Stimulated activated CD4-positive, alpha-beta T cell treated with anti-CD3 and anti-CD28 coated beads, Interleukin-4, amount 100 ng/mL, for 4 hours (primary cell): ENCODE measurements at regions not wholly inside any gene's neighbourhood (a gene's known extent, or its start where the extent isn't known, plus 50 kb on each side); places are given as distances from the start of the nearest gene placed in this dataset.

Source experiments
- DNase-seq, 2 experiments: peaks; one replicate each; pipeline ENCODE4 v3.0.0-alpha.2; 2020

DNA sequence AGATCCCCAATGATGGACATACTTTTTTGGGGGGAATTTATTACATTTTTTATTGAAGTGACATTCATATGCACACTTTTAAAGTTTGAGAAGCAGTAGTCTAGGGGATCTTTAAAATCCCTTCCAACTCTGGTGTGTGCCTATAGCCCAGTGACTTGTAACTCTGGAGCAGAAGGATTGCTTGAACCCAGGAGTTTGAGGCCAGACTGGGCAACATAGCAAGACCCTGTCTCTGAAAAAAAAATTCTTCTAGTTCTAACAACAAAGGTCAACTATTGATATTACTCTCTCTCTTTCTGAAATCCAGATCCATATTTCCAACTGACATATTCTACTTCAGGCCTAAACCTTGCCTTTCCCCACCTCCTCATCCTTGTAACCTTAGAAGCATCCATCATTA is 148.2 kb upstream of the SPRY4 start:
- no peak for DNase-seq

DNA sequence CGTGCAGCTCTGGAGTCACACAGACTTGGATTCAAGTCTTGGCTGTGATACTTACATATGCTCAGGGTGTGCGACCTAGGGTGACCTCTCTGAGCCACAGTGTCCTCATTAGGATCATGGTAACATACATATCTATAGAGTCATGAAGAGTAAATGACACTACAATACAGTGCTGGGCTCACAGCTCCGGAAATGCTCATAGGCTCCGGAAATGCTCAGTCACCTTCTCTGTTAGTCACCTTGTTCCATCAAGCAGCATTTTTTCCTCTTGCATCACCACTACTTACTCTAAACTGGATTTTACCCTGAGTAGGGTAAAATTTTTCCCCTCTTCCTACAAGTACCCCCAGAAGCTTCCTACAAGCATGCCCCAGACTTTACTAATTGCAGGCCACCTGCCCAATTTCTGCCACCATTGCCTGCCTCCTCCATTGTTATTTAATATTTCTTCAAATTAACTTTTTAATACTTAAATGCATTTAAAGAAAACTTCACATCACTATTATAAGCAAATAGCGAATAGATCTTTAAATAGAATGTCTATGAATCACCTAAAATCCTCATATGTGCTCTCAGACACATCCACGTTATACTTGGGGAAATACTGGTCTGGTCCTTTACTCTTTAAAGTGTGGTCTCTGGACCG is 147.6 kb upstream of the SPRY4 start:
- peak; percentile 31 to 67 for DNase-seq

DNA sequence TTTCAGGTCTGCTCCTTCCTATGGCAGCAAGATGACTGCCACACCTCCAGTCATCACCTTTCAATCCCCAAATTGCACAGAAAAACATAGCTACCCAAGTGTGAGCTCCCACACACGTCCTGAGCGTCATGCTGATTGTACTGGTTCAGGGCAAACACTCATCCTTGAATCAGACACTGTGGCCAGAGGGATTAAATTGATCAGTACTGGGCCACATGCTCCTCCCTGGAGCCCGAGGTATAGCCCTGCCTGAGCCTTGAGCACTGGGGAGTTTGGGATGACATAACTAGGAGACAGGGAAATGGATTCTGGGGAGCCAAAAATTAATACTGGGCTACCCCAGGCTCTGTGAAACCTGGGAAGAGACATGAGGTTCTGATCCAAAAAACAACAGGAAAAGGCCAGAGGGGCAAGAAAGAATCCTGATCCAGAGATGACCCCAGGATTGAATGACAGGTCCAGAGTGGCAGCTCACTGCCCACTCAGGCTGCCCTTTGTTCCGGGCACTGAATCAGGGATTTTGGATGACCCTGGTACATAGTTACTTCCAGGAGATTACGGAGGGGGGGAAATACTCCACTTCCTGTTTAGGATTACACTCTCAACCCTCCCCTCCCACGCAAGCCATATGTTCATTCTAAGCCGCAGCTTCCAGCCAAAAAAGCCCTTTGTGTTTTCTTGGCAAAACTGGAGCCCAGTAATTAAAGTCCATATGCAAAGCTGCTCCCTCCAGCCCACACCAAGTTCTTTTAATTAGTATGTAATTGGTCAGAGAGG is 141.6 kb upstream of the SPRY4 start:
- no peak for DNase-seq

DNA sequence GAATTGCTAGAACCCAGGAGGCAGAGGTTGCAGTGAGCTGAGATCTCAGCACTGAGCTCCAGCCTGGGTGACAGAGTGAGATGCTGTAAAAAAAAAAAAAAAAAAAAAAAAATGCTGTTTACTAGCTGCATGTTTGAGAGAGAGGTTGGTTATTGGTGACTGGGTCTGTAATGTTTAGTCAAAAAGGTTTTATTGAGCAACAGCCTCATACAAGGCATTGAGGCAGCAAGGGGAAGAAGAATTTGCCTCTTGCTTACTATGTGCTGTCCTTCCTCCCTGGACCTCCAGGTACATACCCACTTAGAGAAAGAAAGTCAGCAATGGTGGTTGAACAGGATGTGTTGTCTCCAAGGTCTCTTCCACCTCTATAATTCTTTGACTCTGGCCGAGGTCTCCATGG is 140.7 kb upstream of the SPRY4 start:
- DNase-seq: no peak

DNA sequence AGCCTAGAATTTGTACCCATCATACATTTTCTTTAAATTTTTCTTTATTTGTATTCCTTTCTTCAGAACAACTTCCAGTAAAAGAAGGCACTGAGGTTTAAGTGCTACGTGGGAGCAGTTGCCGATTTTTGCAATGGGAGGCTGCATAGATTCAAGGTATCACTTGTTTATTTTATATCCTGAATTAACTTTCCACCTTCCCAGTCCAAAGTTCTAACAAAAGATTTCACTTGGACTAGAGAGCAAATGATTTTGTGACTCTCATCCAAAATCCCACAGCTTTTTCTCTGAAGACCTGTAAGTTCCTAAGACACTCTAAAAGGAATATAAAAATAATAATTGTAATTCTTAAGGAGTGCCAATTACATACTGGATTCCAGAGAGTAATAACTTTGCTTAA is 139.1 kb upstream of the SPRY4 start:
- DNase-seq: no peak

DNA sequence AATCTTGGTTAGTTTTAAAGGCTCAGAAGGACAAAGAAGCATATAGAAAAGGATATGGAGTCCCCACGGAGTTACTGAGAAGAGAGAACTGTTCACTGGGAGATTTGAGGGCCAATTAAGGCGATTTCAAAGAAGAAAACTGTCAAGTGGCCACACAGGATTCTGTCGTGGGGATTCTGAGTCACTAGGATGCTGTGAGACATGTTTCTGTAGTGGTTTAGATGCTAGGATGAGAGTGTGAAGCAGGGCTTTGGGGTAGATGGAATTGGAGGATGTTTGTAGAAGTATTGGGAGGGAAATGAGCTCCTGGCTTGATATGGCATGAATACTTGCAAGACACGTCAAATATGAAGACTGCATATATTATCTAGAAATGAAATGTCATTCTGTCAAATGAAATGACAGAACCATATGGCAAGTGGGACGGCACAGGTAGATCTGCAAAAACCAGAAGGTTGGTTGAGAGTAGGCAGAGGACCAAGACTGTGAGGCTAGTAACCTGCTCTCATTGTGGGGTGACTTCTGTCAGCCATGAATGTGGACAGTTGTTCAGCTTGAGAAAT is 136.3 kb upstream of the SPRY4 start:
- no peak for DNase-seq

DNA sequence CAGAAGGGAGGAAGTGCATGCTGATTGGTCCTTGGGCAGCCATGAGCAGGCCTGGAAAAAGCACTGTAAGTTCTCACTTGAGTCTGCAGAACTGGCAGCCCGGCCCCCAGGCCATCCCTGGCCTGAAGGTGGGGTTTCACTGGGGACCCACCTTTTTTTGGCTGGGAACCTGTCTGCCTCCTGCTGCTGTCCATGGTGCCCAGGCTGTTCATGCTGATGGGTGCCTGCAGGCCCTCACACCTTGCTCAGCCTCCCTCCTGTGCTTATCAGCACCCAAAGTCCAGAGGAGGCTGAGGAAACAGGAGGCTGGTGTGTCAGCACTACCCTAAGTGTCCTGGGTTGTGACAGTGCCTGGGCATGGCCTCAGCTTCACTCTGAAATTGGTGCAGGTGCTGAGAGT is 134.4 kb upstream of the SPRY4 start:
- DNase-seq: no peak

DNA sequence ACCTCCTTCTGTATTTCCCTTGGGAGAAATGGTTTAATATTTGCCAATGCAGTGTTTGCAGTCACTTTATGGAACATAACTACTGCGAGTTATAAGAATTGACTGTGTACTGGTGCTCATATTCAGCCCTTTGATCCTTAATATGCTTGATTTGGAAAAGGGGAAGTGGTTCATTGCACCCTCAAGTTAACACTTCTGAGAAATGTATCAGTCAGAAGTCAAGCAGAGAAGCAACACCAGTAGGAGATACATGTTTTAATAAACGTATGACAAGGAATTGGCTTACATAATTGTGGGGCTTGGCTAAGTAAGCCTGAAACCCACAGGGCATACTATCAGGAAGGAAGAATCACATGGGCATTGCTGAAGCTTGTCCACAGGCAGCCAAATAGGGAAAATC is 131.0 kb upstream of the SPRY4 start:
- DNase-seq: no peak

DNA sequence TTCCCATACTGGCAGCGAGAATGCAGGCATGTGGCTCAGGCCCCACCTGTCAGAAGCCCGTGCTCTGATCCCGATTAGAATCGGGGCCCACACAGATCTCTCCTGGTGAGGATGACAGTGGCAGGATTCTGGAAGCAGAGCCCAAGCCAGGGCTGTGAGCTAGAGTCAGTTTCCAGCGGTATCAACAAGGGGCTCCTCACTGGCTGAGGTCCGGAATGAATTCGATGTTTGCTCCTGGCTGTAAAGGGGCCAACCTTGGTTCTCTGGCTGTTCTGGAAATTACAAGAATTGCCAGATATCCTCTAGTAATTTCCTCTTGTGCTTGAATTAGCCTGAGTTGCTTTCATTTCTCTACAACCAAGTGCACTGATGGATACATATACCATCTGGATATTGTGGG is 129.1 kb upstream of the SPRY4 start:
- no peak for DNase-seq

DNA sequence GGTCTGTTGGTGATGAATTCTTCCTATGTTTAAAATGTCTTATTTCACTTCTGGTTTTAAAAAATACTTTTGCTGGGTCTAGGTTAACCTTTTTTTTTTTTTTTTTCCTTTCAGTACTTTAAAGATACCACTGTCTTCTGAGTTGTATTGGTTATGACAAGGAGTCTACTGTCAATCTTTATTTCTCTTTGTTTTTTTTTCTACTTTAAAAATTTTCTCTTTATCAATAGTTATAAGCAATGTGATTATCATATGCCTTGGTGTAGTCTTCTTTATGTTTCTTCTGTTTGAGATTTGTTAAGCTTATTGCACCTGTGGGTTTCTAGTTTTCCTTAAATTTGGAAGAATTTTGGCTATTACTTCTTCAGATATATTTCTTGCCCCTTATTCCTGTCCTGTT is 125.6 kb upstream of the SPRY4 start:
- no peak for DNase-seq

DNA sequence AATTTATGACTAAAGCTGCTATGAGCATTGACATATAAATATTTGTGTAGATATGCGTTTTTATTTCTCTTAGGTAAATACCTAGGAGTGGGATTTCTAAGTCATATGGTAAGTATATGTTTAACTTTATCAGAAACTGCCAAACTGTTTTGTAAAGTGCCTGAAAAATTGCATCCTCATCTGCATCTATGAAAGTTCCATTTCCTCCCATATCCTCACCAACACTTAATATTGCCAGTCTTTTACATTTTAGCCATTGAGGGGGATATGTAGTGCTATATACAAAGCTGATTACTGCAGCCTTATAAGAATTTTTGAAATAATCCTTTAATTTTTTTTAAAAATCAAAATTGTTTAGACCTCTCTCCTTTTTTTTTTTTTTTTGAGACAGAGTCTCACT is 123.1 kb upstream of the SPRY4 start:
- no peak for DNase-seq

DNA sequence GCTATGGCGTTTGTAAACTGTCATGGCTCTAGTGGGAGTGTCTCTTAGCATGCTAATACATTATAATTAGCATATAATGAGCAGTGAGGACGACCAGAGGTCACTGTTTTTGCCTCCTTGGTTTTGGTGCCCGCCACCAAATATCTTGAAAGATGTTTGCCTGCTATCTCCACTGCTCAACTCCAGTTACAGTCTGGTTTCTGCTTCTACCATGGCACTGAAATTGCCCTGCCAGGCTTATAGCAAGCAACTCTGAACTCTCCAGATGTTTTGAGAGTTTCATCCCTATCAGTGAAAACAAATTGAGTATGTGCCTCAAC is 122.1 kb upstream of the SPRY4 start:
- DNase-seq: no peak

DNA sequence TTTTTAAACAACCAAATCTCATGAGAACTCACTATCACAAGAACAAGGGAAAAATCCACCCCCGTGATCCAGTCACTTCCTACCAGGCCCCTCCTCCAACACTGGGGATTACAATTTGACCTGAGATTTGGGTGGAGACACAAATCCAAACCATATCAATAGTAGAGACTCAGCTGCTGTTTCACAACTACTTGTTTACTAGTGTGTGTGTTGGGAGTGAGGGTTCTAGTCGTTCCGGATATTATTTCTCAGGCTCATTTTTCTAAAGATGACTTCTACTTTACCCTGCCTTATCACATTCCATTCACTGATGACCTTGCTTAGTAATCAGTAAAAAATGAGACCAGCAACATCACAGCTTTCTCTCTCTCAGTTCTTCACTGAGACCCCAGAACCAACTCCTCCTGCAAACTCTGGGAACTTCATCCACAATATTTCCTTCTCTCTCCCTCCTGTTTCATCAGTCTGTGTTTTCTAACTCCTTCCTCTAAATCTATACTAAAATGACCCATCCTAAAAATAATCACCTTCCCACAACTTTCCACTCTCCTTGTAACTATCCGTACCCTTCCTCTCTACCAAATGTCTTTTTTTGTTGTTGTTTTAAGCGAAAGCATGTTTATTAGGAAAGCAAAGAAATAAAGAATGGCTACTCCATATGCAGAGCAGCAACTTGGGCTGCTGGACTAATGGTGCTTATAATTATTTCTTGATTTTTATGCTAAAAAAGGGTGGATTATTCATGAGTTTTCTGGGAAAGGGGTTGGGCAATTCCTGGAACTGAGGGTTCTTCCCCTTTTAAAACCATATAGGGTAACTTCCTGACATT is 121.5 kb upstream of the SPRY4 start:
- no peak for DNase-seq

DNA sequence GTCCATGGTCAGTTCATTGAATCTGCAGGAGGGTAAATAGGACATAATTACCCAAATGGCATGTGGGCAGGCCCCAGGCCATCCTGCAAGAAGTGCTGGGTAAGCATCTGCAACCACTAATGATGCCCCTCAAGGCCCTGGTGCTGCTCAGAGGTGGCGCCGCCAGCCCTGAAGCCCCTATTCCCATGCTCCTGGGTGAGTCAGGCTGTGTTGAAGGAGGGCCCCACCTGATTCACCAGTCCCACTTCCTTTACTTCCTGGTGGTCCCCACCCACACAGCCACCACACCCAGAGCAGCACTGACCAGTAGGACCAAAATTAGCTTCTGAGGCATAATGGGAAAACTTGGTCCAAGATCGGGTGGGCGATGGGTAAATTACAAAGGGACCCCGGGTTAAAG is 120.4 kb upstream of the SPRY4 start:
- no peak for DNase-seq

DNA sequence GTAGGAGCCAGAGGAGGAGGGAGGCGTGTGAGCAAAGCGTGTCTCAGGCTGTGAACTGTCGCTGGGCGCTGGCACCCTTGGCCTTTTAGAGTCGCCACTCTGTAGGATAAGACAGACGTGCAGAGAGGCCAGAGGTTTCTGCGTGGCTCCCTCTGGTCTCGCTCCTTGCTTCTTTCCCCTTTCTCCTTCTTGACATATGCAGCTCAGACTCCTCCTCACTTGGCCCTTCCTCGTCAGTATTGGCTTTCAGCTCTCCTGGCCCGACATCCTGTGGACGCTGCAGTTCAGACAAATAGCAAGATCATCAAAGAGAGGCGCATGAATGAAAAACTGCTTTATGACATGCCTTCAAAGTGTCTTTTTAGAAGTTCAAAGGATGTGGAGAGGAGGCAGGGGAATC is 116.8 kb upstream of the SPRY4 start:
- DNase-seq: peak in 1 of 2 experiments; percentile 18

DNA sequence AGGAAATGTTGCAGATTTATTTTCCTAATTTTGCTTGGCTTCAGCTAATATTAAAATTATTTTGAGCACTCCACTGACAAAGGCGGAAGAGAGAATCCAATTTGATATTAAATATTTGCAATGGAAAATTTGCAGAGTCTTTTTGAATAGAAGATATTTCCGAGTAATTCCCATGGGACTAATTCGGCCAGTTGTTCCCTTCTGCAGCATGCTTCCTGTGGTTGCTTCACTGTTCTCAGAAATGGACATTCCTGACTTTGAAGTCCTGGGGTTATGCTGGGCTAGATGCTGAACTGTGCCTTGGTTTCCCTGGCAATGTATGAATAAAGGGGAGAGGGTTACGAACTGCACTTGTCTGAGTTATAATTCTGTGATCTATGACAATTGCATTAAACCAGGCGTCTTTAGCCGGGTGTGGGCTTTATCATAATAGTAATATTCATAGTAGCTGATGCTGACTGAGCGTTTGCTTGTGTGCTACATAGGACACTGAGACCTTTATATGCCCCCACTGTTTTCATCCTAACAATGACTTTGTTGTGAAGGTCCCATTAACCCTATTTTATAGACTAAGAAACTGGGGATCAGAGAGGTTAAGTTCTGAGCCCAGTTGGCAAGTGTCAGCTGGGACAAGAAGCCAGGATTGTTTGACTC is 114.5 kb upstream of the SPRY4 start:
- DNase-seq: no peak

DNA sequence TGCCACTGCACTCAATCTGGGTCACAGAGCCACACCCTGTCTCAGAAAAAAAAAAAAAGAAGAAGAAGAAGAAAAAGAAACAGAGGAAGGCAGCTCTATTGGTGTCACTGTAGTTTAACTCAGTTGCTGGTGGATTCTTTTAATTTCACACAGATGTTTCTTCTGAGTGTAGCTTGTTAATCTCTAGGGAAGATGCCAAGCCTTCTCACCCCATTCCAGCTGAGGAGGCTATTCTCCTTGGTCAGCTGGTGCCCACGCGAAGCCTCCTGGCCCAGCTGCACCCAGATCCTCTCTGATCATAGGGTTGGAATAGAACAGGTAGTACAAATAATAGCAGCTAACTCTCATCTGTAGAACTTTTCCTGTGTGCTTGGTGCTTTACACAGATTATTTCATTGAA is 113.8 kb upstream of the SPRY4 start:
- no peak for DNase-seq

DNA sequence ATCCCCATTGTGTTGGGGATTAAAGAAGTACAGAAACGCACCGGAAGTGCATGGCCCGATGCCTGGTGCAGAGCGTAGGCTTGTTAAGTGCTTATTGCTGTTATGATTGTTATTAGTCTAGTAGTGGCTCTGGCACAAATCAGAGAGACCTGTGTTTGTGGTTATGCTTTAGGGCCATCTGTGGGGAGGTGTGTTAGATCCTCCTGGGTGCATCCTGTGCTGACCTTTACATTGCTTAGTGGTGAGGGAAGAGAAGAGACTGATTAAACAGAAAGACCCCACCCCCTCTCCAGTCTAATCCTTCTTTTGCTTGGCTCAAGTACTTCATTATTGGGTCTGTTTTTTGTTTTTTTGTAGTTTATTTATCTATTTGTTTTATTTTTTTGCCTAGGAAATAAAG is 112.7 kb upstream of the SPRY4 start:
- DNase-seq: no peak

DNA sequence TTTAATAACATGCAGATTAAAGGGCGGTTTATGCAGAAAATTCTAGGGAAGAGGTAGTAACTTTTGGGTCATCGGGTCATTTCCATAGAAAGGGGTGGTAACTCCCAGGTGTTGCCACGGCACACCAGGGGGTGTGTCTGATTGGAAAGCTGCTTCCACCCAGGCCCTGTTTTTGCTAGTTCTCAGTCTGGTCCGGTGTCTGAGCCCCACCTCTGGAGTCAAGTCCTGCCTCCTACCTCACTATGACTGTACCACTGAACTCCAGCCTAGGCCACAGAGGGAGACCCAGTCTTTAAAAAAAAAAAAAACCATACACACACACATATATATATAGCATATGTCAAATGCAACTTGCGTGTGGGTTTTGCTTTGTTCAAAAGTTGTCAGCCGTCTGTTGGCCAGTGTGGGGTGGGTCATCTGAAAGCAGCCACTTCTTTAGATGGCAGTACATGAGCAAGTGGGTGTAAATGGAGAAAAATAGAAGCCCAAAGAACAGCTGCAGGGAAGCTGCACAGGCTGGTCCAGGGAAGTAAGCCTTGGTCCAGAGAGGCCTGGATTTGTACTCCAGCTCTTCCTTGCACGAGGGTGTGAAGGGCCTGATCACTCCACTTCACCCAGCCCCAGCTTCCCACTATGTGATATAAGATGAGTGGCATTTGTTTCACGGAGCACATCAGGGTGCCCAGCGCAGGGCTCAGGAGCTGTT is 110.7 kb upstream of the SPRY4 start:
- DNase-seq: no peak

DNA sequence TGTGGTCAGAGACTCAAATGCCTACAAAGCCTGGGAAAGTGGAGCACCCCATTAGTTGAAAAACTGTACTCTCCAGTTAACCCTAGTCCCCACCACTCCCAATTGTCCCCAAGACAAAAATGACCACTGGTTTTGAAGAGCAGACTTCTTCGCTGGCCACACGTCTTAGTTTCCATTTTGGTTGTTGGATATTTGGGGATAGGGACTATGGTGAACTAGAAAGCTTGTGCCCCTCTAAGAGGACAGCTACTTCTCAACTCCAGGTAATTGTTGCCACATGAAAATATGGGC is 109.4 kb upstream of the SPRY4 start:
- DNase-seq: no peak

DNA sequence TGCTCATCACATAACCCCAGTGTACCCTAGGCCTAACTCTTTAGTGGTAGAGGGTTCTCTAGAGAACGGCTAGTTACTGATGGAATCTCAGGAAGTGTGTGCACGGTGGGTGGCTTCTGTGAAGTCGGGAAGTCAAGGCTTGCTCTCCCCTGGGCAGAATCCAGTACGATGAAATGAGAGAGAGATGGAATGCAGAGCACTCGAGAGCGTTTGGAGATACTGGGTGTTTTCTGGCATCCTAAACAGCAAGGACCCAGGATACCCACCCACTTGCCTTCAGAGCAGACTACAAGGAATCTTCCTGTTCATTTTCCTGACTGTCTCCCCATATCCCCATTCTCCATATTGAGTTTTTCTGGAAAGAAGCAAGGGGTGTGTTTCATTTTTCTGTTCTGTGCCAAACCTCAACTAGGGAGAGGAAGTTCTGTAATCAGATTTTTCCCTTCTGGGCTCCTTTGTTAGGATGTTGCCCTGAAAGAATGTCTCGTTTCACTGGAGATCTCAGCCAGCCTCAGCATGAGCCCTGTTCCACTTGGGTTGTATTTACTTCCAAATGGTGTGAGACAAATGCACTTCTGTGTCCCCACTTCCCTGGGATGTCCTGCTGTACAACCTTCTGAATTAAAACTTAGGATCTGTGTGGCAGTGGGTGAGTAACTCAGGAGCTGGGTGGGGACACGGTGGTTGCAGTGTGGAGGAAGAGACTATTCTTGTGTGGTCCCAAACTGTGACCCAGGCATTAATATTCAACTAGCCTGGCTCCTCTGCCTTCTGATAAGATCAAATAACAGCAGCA is 108.9 kb upstream of the SPRY4 start:
- DNase-seq: no peak

DNA sequence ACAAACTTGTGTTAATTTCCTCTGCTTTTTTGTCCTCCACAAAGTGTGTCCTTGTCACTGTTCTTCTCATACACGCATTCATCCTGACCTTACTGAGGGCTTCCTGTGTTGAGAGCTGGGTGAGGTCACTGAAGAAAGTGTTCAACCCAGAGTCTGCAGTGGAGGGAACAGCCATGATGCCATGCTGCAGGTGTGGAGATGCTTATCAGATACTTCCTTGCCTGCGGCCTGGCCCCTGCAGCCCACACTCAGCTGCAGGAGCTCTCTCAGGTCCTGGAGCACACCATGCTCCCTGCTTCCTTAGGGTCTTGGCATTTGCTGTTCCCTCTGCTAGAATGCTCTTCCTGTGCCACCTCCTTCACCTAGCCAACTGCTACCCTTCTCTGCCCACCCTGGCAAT is 108.1 kb upstream of the SPRY4 start:
- peak in 1 of 2 experiments; percentile 25 for DNase-seq
